D341Med (cell line): ENCODE measurements at regions not wholly inside any gene's neighbourhood (a gene's known extent, or its start where the extent isn't known, plus 50 kb on each side); places are given as distances from the start of the nearest gene placed in this dataset.
"Not testable (repeated sequence)": the region's sequence is repeated elsewhere in the genome, so short reads cannot be mapped to it uniquely, and the experiment has no call there.

ENCODE experiments used
- DNase-seq: peaks from one replicate; pipeline ENCODE4 v3.0.0; 2012; ENCODE audit warnings: low spot score

- no peak for DNase-seq
These were observed 79.1 kb downstream of the CTH start for GRCh38 chr1:70490153-70490552.

GRCh38 chr1:70495370-70495769 lies 84.3 kb downstream of the CTH start:
- no peak for DNase-seq

- DNase-seq, result no peak
These were observed 85.1 kb downstream of the CTH start for GRCh38 chr1:70496181-70496580.

DNA sequence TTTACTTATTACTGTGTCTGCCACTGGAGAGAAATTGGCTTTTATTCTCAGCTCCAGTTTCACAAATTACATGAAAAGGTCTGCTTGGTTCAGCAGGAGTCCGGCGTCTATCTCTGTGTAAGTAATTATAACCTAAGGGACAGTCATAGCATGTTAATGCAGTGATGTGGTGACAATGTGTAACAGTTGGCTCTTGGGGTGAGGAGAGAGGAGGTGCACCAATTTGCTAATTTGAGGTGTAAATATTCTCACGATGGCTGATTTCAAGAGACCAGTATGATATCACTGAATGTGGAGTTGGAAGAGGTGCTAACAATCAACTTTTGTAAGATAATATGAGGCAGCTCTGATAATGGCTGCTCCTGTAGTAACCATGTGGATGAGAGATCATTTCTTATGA lies 86.1 kb downstream of the CTH start:
- DNase-seq, result no peak

DNA sequence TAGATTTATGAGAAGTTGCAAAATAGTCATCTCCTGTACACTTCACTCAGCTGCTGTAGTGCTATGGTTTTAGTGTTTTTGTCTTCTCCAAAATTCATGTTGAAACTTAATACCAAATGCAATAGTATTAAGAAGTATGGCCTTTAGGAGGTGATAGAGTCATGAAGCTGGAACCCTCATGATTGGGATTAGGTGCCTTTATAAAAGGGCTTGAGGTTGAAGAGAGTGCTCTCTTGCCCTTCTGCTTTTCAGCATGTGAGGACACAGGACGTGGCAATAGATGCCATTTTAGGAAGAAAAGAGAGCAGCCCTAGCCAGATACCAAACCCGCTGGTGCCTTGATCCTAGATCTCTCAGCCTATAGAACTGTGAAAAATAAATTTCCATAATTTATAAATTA lies 87.6 kb downstream of the CTH start:
- no peak for DNase-seq

DNA sequence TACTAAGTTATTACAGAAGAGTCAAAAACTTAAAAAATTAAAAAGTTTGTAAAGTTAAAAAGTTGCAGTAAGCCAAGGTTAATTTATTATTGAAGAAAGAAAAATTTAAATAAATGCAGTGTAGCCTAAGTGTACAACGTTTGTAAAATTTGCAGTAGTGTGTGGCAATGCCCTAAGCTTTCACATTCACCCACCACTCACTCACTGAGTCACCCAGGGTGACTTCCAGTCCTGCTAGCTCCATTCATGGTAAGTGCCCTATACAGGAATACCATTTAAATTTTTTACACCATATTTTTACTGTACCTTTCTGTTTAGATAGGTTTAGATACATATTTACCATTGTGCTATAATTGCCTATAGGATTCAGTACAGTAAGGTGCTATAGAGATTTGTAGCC lies 88.6 kb downstream of the CTH start:
- DNase-seq, result no peak

GRCh38 chr1:70503358-70503757 lies 92.3 kb downstream of the CTH start:
- no peak for DNase-seq

DNA sequence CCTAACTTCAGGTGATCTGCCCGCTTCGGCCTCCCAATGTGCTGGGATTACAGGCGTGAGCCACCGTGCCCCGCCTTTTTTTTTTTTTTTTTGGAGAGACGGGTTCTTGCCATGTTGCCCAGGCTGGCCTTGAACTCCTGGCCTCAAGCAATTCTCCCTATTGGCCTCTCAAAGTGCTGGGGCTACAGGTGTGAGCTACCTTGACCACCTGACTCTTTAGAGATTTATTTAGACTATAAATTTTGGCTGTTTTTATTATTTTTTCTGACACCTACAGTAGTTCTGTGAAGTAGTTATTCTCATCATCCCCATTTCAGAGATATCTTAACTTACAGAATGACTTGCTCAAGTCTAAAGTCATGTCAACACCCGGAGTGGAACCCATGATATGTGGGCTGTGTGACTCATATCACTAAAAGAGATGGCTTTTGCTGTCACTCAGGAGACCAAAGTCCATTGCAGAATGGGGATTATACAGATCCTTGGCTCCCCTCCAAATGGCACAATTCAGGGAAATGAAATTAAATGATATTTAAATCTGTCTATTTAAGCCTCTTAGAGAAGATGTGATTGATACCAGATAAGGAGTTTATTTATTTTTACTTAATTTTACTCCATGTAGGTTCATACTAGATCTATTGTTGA lies 93.2 kb downstream of the CTH start:
- peak; percentile 55 for DNase-seq

DNA sequence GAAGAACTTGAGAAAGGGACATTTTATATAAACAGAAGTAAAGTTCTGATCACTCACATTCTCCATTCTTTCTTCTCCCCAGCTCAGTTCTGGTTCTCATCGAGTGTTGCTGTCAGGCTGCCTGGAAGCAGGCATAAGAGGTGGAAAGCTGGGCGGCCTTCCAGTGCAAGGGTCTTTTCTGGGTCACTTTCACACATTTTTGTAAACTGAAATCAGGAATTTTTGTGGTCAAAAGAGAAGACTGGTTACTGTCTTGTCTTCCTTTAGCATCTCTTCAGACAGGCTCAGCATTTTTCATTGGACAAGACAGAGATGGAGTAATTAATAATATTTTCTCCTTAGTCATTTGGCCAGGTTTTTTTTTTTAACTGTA lies 93.7 kb downstream of the CTH start:
- peak; percentile 38 for DNase-seq

DNA sequence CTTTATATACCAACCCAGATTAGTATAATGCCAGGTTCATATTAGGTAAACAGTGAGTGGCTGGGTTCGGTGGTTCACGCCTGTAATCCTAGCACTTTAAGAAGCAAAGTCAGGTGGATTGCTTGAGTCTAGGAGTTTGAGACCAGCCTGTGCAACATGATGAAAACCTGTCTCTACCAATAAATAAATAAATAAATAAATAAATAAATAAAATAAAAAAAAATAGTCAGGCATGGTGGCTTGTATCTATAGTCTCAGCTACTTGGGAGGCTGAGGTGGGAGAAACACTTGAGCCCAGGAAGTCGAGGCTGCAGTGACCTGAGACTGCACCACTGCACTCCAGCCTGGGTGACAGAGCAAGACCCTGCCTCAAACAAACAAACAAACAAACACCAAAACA lies 96.9 kb downstream of the CTH start:
- not testable (repeated sequence) for DNase-seq

DNA sequence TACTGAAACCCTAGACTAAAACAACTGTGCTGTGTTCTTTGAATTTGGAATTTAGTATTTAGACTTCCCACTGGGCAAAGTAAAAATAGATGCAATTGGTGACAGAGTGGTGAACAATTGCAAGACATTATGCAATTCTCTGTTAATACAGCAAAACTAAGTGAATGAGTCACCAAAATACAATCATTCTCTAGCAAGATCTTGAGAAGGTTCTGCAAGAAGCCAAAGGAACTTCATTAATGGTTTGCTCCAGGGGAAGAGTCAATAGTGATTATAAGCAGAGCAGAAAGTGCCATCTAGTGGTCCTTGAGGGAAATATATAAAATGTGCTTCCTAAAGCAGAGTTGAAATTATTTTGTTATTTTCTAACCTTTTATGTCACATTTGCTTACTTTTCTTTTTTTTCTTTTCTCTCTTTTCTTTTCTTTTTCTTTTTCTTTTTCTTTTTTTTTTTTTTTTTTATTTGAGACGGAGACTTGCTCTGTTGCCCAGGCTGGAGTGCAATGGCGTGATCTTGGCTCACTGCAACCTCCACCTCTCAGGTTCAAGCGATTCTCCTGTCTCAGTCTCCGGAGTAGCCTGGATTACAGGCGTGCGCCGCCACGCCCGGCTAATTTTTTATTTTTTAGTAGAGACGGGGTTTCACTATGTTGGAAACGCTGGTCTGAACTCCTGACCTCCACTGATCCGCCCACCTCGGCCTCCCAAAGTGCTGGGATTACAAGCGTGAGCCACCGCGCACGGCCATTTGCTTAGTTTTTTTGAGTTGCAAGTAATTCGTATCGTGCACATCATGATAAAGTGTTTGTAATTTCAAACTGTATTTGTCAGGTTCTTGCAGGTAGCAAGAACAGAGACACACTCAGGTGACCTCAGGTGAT lies 99.2 kb downstream of the CTH start:
- DNase-seq, result peak; percentile 46

- no peak for DNase-seq
These were observed 106.4 kb downstream of the CTH start for GRCh38 chr1:70517444-70517843.

DNA sequence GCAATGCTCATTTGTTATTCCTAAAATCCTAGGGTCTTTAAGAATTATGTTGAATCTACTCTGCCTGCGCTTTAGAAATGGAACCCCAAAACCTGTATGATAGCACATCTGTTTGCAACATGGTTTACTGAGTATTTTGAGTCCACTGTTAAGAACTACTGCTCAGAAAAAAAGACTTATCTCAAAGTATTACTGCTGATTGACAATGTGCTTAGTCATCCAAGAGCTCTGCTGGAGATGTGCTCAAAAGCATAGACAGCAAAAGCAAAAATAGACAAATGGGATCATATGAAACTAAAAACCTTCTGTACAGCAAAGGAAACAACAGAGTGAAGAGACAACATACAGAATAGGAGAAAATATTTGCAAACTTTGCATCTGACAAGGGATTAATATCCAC lies 107.0 kb downstream of the CTH start:
- no peak for DNase-seq

DNA sequence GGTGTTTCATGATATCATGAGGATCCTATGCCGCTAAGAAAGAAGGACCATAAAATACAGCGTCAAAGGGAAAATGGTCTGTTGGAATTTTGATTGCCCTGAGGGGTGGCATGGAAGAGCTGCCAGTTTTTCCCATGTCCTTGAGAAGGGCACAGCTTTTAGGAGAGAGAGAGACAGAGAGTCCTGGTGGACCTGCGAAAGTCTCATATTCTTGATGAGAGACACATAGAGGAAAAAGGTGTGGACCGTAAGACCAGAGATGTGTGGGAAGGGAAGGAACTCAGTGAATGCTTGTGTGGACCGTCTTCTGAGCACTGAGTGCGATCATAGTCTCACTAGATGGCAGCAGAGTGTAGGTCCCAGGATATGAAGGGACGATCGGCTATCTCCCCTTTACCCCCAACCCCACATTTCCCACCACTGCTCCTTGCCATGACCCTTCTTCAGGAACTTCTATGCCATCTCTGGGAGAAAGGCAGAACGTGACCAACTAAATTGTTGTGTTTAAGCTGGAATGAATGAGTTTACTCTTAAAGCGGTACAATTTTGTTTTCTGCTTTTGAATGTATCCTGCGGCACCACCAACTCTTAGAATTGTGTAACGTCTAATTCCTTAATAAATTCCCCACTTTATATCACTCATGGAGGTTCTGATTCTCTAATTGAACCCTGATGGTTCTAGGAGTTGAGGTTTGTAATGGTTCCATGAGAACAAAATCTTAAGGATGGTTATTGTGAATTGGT lies 117.7 kb downstream of the CTH start:
- peak; percentile 63 for DNase-seq

DNA sequence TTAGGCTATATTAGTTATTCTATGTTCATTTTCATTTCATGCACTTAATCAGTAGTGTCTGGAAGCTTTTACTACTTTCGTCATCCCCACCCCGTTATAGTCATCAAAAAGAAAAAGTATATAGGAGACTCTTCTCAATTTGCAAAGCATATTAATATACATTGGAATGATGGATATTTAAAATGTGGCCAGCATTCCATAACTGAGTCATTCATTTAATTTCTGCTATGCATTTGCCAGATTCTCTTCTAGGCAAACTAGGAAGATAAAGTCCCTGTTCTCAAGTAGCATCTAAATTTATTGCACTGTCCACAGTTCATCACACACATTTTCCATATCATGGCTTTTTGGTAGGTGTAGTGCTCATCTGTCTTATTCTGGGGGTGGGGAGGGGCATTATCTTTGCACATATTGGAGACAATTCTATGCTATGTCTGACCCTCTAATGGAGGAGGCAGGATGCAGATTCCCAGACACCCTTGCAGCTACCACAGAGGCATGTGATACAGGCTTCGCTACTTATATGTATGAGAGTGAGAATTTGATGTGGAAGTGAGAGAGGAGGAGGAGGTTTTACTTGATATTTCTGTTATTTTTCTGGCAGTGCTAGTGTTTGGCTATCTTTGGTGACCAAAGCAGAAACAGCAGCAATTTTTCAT lies 125.8 kb downstream of the CTH start:
- DNase-seq, result no peak

DNA sequence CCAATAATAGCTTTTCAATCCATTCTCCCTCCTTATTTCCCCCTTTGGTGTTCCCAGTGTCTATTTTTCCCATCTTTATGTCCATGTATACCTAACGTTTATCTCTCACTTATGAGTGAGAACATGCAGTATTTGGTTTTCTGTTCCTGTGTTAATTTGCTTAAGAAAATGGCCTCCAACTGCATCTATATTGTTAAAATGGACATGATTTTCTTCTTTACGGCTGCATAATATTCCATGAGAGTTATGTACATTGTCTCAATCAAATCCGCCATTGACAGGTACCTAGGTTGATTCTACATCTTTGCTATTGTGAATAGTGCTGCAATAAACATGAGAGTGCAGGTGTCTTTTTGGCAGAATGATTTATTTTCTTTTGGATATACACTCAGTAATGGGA lies 126.7 kb downstream of the CTH start:
- DNase-seq, result no peak

DNA sequence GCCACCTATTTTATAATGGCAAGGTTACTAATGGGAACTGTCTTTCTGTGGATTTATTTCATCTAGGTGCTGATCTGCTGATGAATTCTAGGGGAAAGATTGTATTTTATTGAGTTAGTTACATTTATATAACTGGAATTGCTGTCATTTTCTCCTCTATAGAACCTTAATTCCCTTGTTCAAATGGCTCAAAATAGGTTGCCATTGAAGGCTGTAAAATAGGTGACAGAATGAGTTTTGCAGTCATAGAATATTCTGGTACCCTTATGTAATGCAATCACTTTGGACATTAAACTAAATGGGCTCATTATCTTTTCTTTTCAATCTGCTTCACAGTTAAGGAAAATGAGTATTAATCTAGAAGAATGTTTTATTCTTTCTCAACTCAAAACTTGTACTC lies 131.0 kb downstream of the CTH start:
- DNase-seq, result no peak

DNA sequence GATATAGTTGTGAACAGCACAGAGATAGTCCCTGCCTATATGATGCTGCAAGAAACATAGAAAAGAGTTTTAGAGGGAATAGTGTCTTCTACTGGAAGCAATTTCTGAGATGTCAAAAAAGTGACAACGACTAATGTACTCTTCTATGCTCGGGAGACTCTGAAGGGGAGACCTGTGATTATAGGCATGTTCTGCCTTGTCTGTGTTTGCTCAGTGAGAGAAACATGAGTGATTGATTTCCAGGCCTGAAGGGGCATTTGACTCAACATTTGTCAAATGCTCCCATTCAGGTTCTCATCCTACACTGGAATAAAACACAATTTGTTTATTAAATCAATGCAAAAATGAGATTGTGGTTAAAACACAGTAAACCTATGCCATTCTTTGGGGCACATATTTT lies 131.8 kb downstream of the CTH start:
- no peak for DNase-seq

DNA sequence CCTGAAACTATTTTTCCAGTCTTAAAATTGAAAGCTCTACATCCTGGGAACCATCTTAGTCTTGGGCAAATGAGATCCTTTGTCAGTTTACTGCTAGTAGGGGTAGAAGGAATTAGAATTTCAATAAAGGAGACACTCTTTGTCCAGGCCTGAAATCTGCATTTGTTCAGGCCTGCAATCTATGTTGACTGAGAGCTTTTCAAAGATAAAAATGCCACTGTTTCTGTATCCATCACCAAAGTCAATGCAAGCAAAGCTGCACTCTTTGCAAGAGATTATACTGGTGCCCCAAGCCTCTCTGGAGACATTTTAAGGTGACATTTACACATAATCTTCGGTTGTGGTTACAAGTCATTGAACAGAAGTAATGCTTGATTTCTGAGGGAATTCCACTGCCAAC lies 135.7 kb downstream of the CTH start:
- DNase-seq, result no peak

DNA sequence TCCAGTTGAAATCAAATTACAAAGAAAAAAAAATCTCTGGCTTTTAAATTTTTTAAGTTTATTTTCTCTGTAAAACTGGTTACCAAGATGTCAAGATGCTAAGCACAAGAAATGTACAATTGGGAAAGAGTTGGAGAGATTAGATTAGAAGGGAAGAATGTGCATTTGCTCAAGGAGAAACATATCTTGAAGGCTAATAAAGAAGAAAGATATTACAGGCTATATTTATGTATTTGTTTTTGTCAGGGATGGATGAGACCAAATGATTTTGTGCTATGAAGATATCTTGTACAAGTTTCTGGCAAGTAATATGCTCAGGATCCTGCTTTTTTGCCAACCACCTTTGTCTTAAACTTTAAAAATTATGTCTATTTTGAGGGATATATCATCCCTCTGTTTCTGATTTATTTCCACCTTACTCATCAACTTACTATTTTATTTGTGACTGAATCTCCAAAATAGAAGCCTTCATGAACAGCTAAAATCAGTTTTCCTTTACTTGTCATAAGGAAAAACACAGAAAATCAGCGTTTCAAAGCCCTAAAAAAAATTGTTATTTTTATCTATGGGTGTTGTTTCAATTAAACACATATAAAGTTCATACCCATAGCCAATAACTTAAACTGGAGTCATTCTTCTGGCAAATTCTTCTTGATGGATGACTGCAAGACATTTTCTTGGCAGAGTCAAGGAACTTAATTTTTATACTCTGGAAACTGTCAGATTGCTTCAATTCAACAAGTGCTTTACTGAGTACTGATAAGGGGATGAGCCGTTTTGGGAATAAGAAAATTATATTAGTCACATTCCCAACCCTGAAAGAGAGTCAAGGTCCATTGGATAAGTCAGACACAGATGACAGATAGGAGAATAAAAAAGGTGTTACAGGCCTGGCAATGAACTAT lies 141.8 kb downstream of the CTH start:
- DNase-seq, result no peak

GRCh38 chr1:70553567-70553956 lies 142.5 kb downstream of the CTH start:
- DNase-seq, result no peak

GRCh38 chr1:70554341-70554740 lies 143.3 kb downstream of the CTH start:
- no peak for DNase-seq
